ENCODE measurements at regions not wholly inside any gene's neighbourhood (a gene's known extent, or its start where the extent isn't known, plus 50 kb on each side); places are given as distances from the start of the nearest gene placed in this dataset.
"Not testable (repeated sequence)": the region's sequence is repeated elsewhere in the genome, so short reads cannot be mapped to it uniquely, and the experiment has no call there.

- TF ChIP-seq CTCF (IDR thresholded peaks at IDR 0.05); GATA2 (CRISPR knock-in tag; IDR thresholded peaks at IDR 0.05); ZBTB33 (IDR thresholded peaks at IDR 0.05; ENCODE audit: borderline replicate concordance, low read depth); EZH2phosphoT487 (IDR thresholded peaks at IDR 0.05; ENCODE audit: borderline replicate concordance, low read depth): not testable (repeated sequence)
Measured at GRCh38 chr5:28287021-28287420, 1248.6 kb upstream of the CDH9 start.

Data from SK-N-SH (cell line).